K562 (cell line): ENCODE measurements at regions not wholly inside any gene's neighbourhood (a gene's known extent, or its start where the extent isn't known, plus 50 kb on each side); places are given as distances from the start of the nearest gene placed in this dataset.

Source experiments
- ATAC-seq: fragments of 200-7000 bp; cut with Tn5 transposase; 3 replicates; pipeline ENCODE4 v1.9.1; 2020; ENCODE audit warnings: moderate library complexity
- BruUV-seq: library from RNA; stranded (reverse); fragments of 400-500 nt; replicated peaks from 2 replicates; lab custom pipeline; 2021; lab: Mats Ljungman, UMichigan
- CTCF ChIA-PET: fragments of 300-600 bp; formaldehyde crosslinking; extraction: SDS; loops from one replicate; lab custom pipeline; 2021; ENCODE audit warnings: low intra/inter-chr PET ratio; lab: Yijun Ruan, JAX
- POLR2A ChIA-PET: fragments of 300-600, 350-650 bp; sonication (Branson Sonifier 250); formaldehyde crosslinking; extraction: SDS; loops from one replicate; lab custom pipeline; 2021; ENCODE audit warnings: antibody characterized with exemption, inconsistent platforms; lab: Yijun Ruan, JAX
- DNase-seq, 4 experiments: peaks; one replicate each; pipeline versions ENCODE4 v3.0.0 to v3.0.0-alpha.2; 2011 to 2018; ENCODE audit warnings: low spot score in 3 of 4, mixed read lengths in 3 of 4; ENCODE audit errors: extremely low read depth in 1 of 4
- FAIRE-seq: peaks from 2 replicates; lab custom pipeline; 2011; peaks lifted over from hg19 to GRCh38; lab: Jason Lieb, UNC
- H2AFZ ChIP-seq: 2 replicates; pipeline ENCODE4 v1.6.0; 2011; ENCODE audit warnings: low read depth, low read length, control low read depth, inconsistent platforms
- H3K27ac ChIP-seq: fragments of 200-600 bp; 3 replicates; pipeline ENCODE4 v1.8.0; 2011; ENCODE audit warnings: low read depth, mild to moderate bottlenecking, control low read depth, inconsistent platforms, low read length, moderate library complexity, mixed read lengths; ENCODE audit errors: extremely low read depth
- H3K27me3 ChIP-seq, 2 experiments: fragments of 300-600 bp in 1 of 2; 2 replicates in 1 of 2; 3 replicates in 1 of 2; pipeline versions ENCODE4 v1.6.0 to v1.8.0; 2011; ENCODE audit warnings: inconsistent platforms in 2 of 2, low read length in 2 of 2, mild to moderate bottlenecking in 1 of 2, mixed read lengths in 1 of 2, moderate library complexity in 1 of 2; ENCODE audit not compliant: control insufficient read depth in 2 of 2, insufficient read depth in 2 of 2
- H3K36me3 ChIP-seq: fragments of 300-600 bp; 3 replicates; pipeline ENCODE4 v1.8.0; 2011; ENCODE audit warnings: mild to moderate bottlenecking, low read length, inconsistent platforms; ENCODE audit not compliant: control insufficient read depth, insufficient read depth
- H3K4me1 ChIP-seq, 2 experiments: fragments of 200-600 bp in 1 of 2; replicated peaks in 1 of 2; 2 replicates in 1 of 2; 3 replicates in 1 of 2; pipeline versions ENCODE4 v1.5.1 to v1.8.0; 2011; ENCODE audit warnings: inconsistent platforms in 2 of 2, low read length in 2 of 2, mild to moderate bottlenecking in 1 of 2, mixed read lengths in 1 of 2, moderate library complexity in 1 of 2; ENCODE audit not compliant: control insufficient read depth in 2 of 2, insufficient read depth in 2 of 2
- H3K4me2 ChIP-seq: 2 replicates; pipeline ENCODE4 v1.6.1; 2011; ENCODE audit warnings: low read length, control low read depth, inconsistent platforms, mixed read lengths; ENCODE audit not compliant: insufficient read depth
- H3K4me3 ChIP-seq: fragments of 200-600 bp; sonication (generic), shearing (Covaris generic); 2 replicates; pipeline ENCODE4 v1.5.1; 2016; ENCODE audit warnings: control low read depth, inconsistent platforms
- H3K79me2 ChIP-seq: fragments of 200-600 bp; 3 replicates; pipeline ENCODE4 v1.8.0; 2011; ENCODE audit warnings: low read length, inconsistent platforms; ENCODE audit not compliant: control insufficient read depth, insufficient read depth
- H3K9ac ChIP-seq, 2 experiments: 2 replicates each; pipeline versions ENCODE4 v1.6.0 to v1.6.1; 2011; ENCODE audit warnings: low read depth in 2 of 2, low read length in 2 of 2, control low read depth in 1 of 2, inconsistent platforms in 1 of 2, mild to moderate bottlenecking in 1 of 2, mixed read lengths in 1 of 2; ENCODE audit not compliant: insufficient read depth in 1 of 2
- H3K9me1 ChIP-seq: one replicate; pipeline ENCODE4 v1.6.0; 2011; ENCODE audit warnings: inconsistent platforms, mild to moderate bottlenecking, low read length, moderate library complexity; ENCODE audit not compliant: control insufficient read depth, insufficient read depth
- H3K9me3 ChIP-seq: replicated peaks from 2 replicates; pipeline ENCODE4 v1.5.1; 2011; ENCODE audit warnings: low read depth, low read length, inconsistent platforms; ENCODE audit not compliant: control insufficient read depth, insufficient read depth
- H4K20me1 ChIP-seq: replicated peaks from 2 replicates; pipeline ENCODE4 v1.6.1; 2011; ENCODE audit warnings: low read length, inconsistent platforms, mixed read lengths; ENCODE audit not compliant: control insufficient read depth, insufficient read depth
- ARNT ChIP-seq, 2 experiments: fragments of 450-650 bp; IDR thresholded peaks; 2 replicates each; pipeline ENCODE4 v1.6.1; 2016; ENCODE audit warnings: mild to moderate bottlenecking in 1 of 2
- CBFA2T3 ChIP-seq: fragments of 450-650 bp; IDR thresholded peaks from 2 replicates; pipeline ENCODE4 v1.6.1; 2017
- COPS2 ChIP-seq: fragments of 450-650 bp; conservative IDR thresholded peaks from 2 replicates; pipeline ENCODE4 v1.6.1; 2016; ENCODE audit warnings: mild to moderate bottlenecking, moderate library complexity
- ETV1 ChIP-seq: fragments of 450-650 bp; conservative IDR thresholded peaks from 2 replicates; pipeline ENCODE4 v1.6.1; 2016; ENCODE audit warnings: missing genetic modification characterization, control low read depth, low read depth, missing compliant biosample characterization
- FOXM1 ChIP-seq, 2 experiments: fragments of 450-650 bp in 1 of 2; sonication (generic) in 1 of 2; formaldehyde crosslinking in 1 of 2; IDR thresholded peaks; 2 replicates each; pipeline versions ENCODE4 v1.6.1 to v1.9.0; 2017 to 2022; ENCODE audit warnings: low read depth in 2 of 2, mild to moderate bottlenecking in 2 of 2, missing genetic modification reagents in 1 of 2, moderate library complexity in 1 of 2
- MEF2D ChIP-seq: conservative IDR thresholded peaks from 2 replicates; pipeline ENCODE4 v1.6.1; 2016; ENCODE audit warnings: low read depth, missing genetic modification characterization, missing compliant biosample characterization
- SMAD4 ChIP-seq: fragments of 250-450 bp; sonication (Bioruptor Pico); conservative IDR thresholded peaks from 2 replicates; pipeline ENCODE4 v1.8.0; 2021; ENCODE audit warnings: inconsistent platforms, mild to moderate bottlenecking, moderate library complexity
- ZNF518B ChIP-seq: fragments of 250-450 bp; sonication (Bioruptor Pico); IDR thresholded peaks from 2 replicates; pipeline ENCODE4 v1.5.0; 2021; ENCODE audit warnings: mild to moderate bottlenecking, moderate library complexity
- ZNF592 ChIP-seq: fragments of 450-650 bp; IDR thresholded peaks from 2 replicates; pipeline ENCODE4 v1.6.1; 2017; ENCODE audit warnings: antibody characterized with exemption, mild to moderate bottlenecking
- WGBS: fragments of 100-300 bp; shearing (Covaris generic); methylation state at CpG from one replicate; pipeline ENCODE4 v1.1.6; 2016; ENCODE audit warnings: low coverage, mixed read lengths; ENCODE audit not compliant: insufficient coverage; ENCODE audit errors: missing lambda C conversion rate; 5-methylcytosine and 5-hydroxymethylcytosine counted together
- in situ Hi-C: fragments of 300-500 bp; cut with MboI; formaldehyde crosslinking; loops from 4 replicates; pipeline ENCODE4 v1.15.0; 2018; ENCODE audit warnings: inconsistent platforms, mixed read lengths
- intact Hi-C: fragments of 100-400 bp; cut with micrococcal nuclease; formaldehyde crosslinking; loops from 2 replicates; pipeline ENCODE4 v1.14.2; 2022

- ChIA-PET POLR2A (no interaction called here), CTCF (no interaction called here)
- BruUV-seq = no TSS peak
- 52% methylated on average over 2 of the region's 2 CpGs for WGBS
- Histone ChIP-seq H4K20me1 (no peaks in the 10 kb centered on the region), H3K9me3 (no peaks in the 10 kb centered on the region), H3K27me3 (no peaks in the 10 kb centered on the region), H3K79me2 (no peaks in the 10 kb centered on the region), H3K4me2 (no peak overlapping the region), H3K9me1 (no peaks in the 10 kb centered on the region), H3K4me3 (no peak overlapping the region), H3K27ac (no peak overlapping the region), H3K9ac (no peak overlapping the region), H2AFZ (no peak overlapping the region), H3K4me1 (no peaks in the 10 kb centered on the region), H3K36me3 (no peaks in the 10 kb centered on the region)
- FAIRE-seq (no peak), DNase-seq (no peak), ATAC-seq (no peak)
- intact Hi-C loops = no loop called here
- no peak for TF ChIP-seq SMAD4
- no peak for TF ChIP-seq COPS2
- in situ Hi-C loops = no loop called here
Measured at GRCh38 chr12:28099871-28100270, 90.4 kb upstream of the CCDC91 start.

GRCh38 chr12:28100717-28101116, 89.5 kb upstream of the CCDC91 start:
- ChIA-PET POLR2A (no interaction called here), CTCF (no interaction called here)
- no peaks in the 10 kb centered on the region for H3K27me3 ChIP-seq
- no peak overlapping the region for H2AFZ ChIP-seq
- no peaks in the 10 kb centered on the region for H3K9me1 ChIP-seq
- no peak overlapping the region for H3K4me2 ChIP-seq
- no peaks in the 10 kb centered on the region for H4K20me1 ChIP-seq
- H3K9me3 ChIP-seq = no peaks in the 10 kb centered on the region
- H3K4me3 ChIP-seq = no peak overlapping the region
- H3K9ac ChIP-seq = no peak overlapping the region
- intact Hi-C loops (no loop called here), in situ Hi-C loops (no loop called here)
- no peak for TF ChIP-seq ARNT (IDR thresholded peaks at IDR 0.05)
- no peak for TF ChIP-seq ZNF518B (CRISPR knock-in tag)
- TF ChIP-seq MEF2D = no peak
- TF ChIP-seq ETV1 (tag) = no peak
- TF ChIP-seq CBFA2T3 = no peak
- no peak for TF ChIP-seq FOXM1 (IDR thresholded peaks at IDR 0.05; ENCODE audit: low read depth)
- TF ChIP-seq FOXM1 (CRISPR knock-in tag; IDR thresholded peaks at IDR 0.05; ENCODE audit: low read depth) = no peak
- TF ChIP-seq ZNF592 = no peak
- no peaks in the 10 kb centered on the region for H3K36me3 ChIP-seq
- peak; percentile 6 for FAIRE-seq
- H3K4me1 ChIP-seq = no peaks in the 10 kb centered on the region
- no peak overlapping the region for H3K27ac ChIP-seq
- BruUV-seq = no TSS peak
- DNase-seq = no peak
- 27% methylated on average over 1 of the region's 1 CpG for WGBS
- no peaks in the 10 kb centered on the region for H3K79me2 ChIP-seq
- ATAC-seq = no peak
